IgD-negative memory B cell (primary cell): ENCODE measurements at regions not wholly inside any gene's neighbourhood (a gene's known extent, or its start where the extent isn't known, plus 50 kb on each side); places are given as distances from the start of the nearest gene placed in this dataset.
"Not testable (repeated sequence)": the region's sequence is repeated elsewhere in the genome, so short reads cannot be mapped to it uniquely, and the experiment has no call there.

ENCODE experiments used
- H3K27ac Mint-ChIP-seq, 3 donors: one replicate each; pipeline ENCODE4 v1.8.0; 2020 to 2022; ENCODE audit warnings: mild to moderate bottlenecking in 3 of 3, mixed read lengths in 3 of 3, moderate library complexity in 1 of 3
- H3K27me3 Mint-ChIP-seq: one replicate; pipeline ENCODE4 v1.8.0; 2021; ENCODE audit warnings: mixed read lengths
- H3K36me3 Mint-ChIP-seq: one replicate; pipeline ENCODE4 v1.8.0; 2020; ENCODE audit warnings: mild to moderate bottlenecking, mixed read lengths
- H3K4me1 Mint-ChIP-seq, 3 donors: one replicate each; pipeline ENCODE4 v1.8.0; 2020 to 2022; ENCODE audit warnings: mixed read lengths in 3 of 3, mild to moderate bottlenecking in 1 of 3
- H3K4me3 Mint-ChIP-seq, 4 donors: one replicate each; pipeline ENCODE4 v1.8.0; 2020 to 2022; ENCODE audit warnings: mild to moderate bottlenecking in 4 of 4, mixed read lengths in 4 of 4, moderate library complexity in 3 of 4
- H3K9me3 Mint-ChIP-seq, 3 donors: one replicate each; pipeline ENCODE4 v1.8.0; 2020 to 2021; ENCODE audit warnings: mixed read lengths in 3 of 3, mild to moderate bottlenecking in 1 of 3

DNA sequence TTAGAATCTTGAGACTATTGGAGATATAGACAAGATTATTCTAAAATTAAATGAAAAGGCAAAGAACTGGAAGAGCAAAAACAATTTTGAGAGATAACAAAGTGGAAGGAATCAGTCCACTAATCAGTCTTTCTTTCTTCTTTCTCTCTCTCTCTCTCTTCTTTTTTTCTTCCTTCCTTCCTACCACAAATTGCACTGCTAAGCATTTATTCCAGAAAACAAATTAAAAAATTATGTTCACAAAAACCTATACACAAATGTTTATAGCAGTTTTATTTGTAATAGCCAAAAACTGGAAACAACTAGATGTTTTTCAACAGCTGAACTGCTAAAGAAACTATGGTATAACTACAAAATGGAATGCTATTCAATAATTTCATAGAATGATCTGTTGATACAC, 291.9 kb upstream of the FTMT start:
- Mint-ChIP-seq H3K27ac (no peak overlapping the region), H3K9me3 (peaks cover 0 to 2% (median 1%) of the 10 kb centered on the region in 3 donors), H3K4me1 (no peaks in the 10 kb centered on the region), H3K4me3 (no peak overlapping the region), H3K27me3 (no peaks in the 10 kb centered on the region), H3K36me3 (no peaks in the 10 kb centered on the region)

DNA sequence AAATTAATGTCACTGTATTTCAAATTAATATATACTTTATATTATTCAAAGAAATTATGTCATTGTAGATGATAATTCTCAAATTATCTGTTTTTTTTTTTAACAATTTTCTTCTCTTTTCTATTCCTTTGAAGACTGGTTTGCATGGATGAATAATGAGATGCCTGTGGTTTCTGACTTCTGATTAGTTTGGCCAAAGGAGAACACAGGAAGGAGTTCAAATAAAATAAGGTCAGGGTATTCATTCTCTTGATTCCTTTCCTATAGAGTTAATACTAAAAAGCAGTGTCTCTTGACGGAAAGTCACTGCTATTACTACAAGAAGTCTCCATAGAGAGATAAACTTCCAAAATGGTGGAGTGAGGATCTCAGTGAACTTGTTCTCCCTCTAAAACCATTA, 279.6 kb upstream of the FTMT start:
- Mint-ChIP-seq H3K4me3 (no peak overlapping the region), H3K36me3 (no peaks in the 10 kb centered on the region), H3K27me3 (no peaks in the 10 kb centered on the region), H3K9me3 (peaks cover 0 to 9% (median 3%) of the 10 kb centered on the region in 3 donors), H3K27ac (no peak overlapping the region), H3K4me1 (no peaks in the 10 kb centered on the region)

DNA sequence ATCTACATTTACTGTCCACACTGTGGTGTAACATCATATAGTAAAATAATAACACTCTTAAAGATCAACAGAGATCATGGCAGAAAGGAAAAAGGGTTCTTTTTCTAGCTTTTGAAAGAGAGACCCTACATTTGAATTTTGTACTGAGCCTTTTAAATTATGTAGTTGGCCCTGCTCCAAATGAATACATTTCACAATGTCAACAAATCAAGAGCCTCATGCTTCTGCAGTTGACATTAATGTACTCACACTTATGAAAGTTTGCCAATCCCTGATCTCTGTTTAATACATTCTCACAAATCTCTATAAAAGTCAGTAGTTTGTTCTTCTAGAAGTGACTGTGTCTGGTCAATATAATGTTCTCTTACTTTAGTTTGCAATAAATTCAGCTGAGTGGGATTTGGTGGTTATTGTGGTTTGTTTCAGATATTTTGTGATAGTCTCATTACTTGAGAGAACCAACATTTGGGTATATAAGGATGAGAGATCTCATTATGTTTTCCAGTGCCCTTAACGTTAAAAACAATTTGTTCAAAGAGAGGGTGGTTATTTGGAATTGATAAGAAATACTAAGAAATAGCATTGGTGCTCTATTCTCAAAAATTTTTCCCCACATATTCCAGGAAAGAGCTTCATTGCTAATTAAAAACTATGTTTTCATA, 277.8 kb upstream of the FTMT start:
- no peak overlapping the region for H3K4me3 Mint-ChIP-seq

DNA sequence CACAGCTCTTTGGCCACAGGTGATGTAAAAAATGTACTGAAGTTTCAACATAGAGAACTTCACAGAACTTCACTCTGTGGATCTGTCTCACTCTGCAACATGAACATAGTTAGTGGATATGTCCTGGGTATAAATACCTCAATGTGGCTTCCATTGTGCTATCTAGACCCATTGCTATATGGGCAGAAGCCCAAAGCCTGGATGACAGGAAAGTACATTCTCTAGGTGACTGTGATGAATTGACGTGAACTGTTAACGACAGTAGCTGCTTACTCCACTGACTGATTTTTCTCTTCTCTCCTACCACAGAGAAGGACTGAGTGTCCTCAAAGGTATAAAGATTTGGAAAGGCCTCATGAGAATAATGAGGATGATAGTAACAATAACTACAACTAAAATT, 270.1 kb upstream of the FTMT start:
- Mint-ChIP-seq H3K4me1 (no peaks in the 10 kb centered on the region), H3K27me3 (no peaks in the 10 kb centered on the region)

More for the DNA sequence above, 277.8 kb upstream of the FTMT start:
- Mint-ChIP-seq H3K9me3 (peaks cover 0 to 12% (median 3%) of the 10 kb centered on the region in 3 donors), H3K36me3 (no peaks in the 10 kb centered on the region), H3K27me3 (no peaks in the 10 kb centered on the region), H3K27ac (no peak overlapping the region), H3K4me1 (no peaks in the 10 kb centered on the region)

GRCh38 chr5:121596882-121597281, 254.8 kb upstream of the FTMT start:
- Mint-ChIP-seq H3K27me3 (no peaks in the 10 kb centered on the region), H3K36me3 (no peaks in the 10 kb centered on the region), H3K9me3 (peaks cover 3 to 9% (median 6%) of the 10 kb centered on the region in 3 donors)

More for the DNA sequence above, 270.1 kb upstream of the FTMT start:
- H3K4me3 Mint-ChIP-seq: no peak overlapping the region
- no peaks in the 10 kb centered on the region for H3K36me3 Mint-ChIP-seq
- no peak overlapping the region for H3K27ac Mint-ChIP-seq
- H3K9me3 Mint-ChIP-seq: peaks cover 0 to 11% (median 2%) of the 10 kb centered on the region in 3 donors

DNA sequence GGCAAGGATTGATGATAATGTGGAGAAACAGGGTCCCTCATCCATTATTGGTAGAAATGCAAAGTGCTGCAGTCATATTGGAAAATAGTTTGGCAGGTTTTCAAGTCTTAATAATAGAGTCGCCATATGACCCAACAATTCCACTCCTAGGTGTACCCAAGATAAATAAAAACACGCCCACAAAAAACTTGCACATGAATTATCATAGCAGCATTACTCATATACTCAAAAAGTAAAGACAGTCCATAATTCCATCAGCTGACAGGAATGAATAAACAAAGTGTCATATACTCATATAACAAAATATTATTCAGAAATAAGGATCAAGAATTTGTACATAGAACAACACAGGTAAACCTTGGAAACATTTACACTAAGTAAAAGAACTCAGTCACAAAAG, 242.9 kb upstream of the FTMT start:
- H3K4me1 Mint-ChIP-seq: no peaks in the 10 kb centered on the region
- no peak overlapping the region for H3K27ac Mint-ChIP-seq
- no peaks in the 10 kb centered on the region for H3K36me3 Mint-ChIP-seq
- H3K9me3 Mint-ChIP-seq: peaks cover 0 to 3% (median 0%) of the 10 kb centered on the region in 3 donors
- H3K27me3 Mint-ChIP-seq: no peaks in the 10 kb centered on the region
- H3K4me3 Mint-ChIP-seq: no peak overlapping the region

More at GRCh38 chr5:121596882-121597281, 254.8 kb upstream of the FTMT start:
- Mint-ChIP-seq H3K4me3 (no peak overlapping the region), H3K4me1 (no peaks in the 10 kb centered on the region), H3K27ac (no peak overlapping the region)

- H3K36me3 Mint-ChIP-seq: no peaks in the 10 kb centered on the region
- no peaks in the 10 kb centered on the region for H3K4me1 Mint-ChIP-seq
- no peaks in the 10 kb centered on the region for H3K9me3 Mint-ChIP-seq
- H3K4me3 Mint-ChIP-seq: no peak overlapping the region
- H3K27me3 Mint-ChIP-seq: no peaks in the 10 kb centered on the region
- H3K27ac Mint-ChIP-seq: no peak overlapping the region
These were observed 227.6 kb upstream of the FTMT start for GRCh38 chr5:121624035-121624434.

- H3K27ac Mint-ChIP-seq: no peak overlapping the region
- H3K36me3 Mint-ChIP-seq: no peaks in the 10 kb centered on the region
- no peak overlapping the region for H3K4me3 Mint-ChIP-seq
- H3K9me3 Mint-ChIP-seq: peaks cover 0 to 3% (median 0%) of the 10 kb centered on the region in 3 donors
- no peaks in the 10 kb centered on the region for H3K27me3 Mint-ChIP-seq
- H3K4me1 Mint-ChIP-seq: no peaks in the 10 kb centered on the region
These were observed 222.9 kb upstream of the FTMT start for GRCh38 chr5:121628783-121629182.

GRCh38 chr5:121630402-121630801, 221.3 kb upstream of the FTMT start:
- Mint-ChIP-seq H3K4me1 (no peaks in the 10 kb centered on the region), H3K27me3 (no peaks in the 10 kb centered on the region), H3K36me3 (no peaks in the 10 kb centered on the region), H3K9me3 (peaks cover 0 to 3% (median 0%) of the 10 kb centered on the region in 3 donors), H3K27ac (no peak overlapping the region), H3K4me3 (no peak overlapping the region)

GRCh38 chr5:121634946-121635345, 216.7 kb upstream of the FTMT start:
- Mint-ChIP-seq H3K4me1 (no peaks in the 10 kb centered on the region), H3K27ac (no peak overlapping the region)

DNA sequence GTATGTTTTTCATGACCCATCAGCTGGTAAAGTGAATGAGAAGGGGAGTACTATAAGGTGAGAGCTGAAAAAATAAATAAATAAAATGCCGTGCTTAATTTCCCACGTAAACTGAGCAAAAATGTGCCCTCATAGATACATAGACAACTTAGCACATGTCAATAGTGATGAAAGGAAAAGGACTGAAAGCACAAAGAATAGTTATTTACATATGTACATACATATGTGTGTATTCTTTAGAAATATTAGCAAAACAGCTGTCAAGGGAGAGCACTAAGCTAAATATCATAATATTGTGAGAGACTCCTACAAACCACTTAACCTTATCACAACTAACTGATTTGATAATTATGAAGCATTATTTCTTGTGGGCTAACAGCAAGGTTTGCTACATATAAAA, 213.6 kb upstream of the FTMT start:
- no peak overlapping the region for H3K27ac Mint-ChIP-seq
- H3K9me3 Mint-ChIP-seq: peaks cover 0 to 3% (median 2%) of the 10 kb centered on the region in 3 donors
- no peaks in the 10 kb centered on the region for H3K27me3 Mint-ChIP-seq
- no peaks in the 10 kb centered on the region for H3K4me1 Mint-ChIP-seq
- no peaks in the 10 kb centered on the region for H3K36me3 Mint-ChIP-seq
- no peak overlapping the region for H3K4me3 Mint-ChIP-seq

More at GRCh38 chr5:121634946-121635345, 216.7 kb upstream of the FTMT start:
- Mint-ChIP-seq H3K9me3 (peaks cover 0 to 3% (median 0%) of the 10 kb centered on the region in 3 donors), H3K4me3 (no peak overlapping the region), H3K27me3 (no peaks in the 10 kb centered on the region), H3K36me3 (no peaks in the 10 kb centered on the region)

DNA sequence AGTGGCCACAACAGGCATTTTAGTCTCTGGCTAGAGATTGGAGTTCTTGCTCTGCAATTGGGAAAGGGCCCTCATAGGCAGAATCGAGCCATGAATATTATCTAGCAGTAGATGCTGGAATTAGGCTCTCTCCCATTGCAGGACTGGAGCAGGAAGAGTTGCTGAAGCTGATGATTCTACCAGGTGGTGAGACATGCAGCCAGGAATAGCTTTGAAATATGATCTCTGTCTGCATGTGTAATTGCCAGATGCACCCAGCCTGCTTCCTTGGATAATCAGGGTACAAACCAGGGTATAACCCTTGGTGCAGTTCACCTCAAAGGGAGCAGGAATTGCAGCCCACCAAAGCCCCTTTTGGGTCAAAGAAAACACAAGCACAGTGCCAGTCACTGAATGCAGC, 211.4 kb upstream of the FTMT start:
- Mint-ChIP-seq H3K36me3 (no peaks in the 10 kb centered on the region), H3K9me3 (peaks cover 0 to 11% (median 6%) of the 10 kb centered on the region in 3 donors), H3K27me3 (no peaks in the 10 kb centered on the region)

GRCh38 chr5:121658221-121658620, 193.5 kb upstream of the FTMT start:
- no peak overlapping the region for H3K4me3 Mint-ChIP-seq
- no peaks in the 10 kb centered on the region for H3K27me3 Mint-ChIP-seq
- peaks cover 0 to 1% (median 0%) of the 10 kb centered on the region in 3 donors for H3K4me1 Mint-ChIP-seq
- no peaks in the 10 kb centered on the region for H3K36me3 Mint-ChIP-seq
- peaks cover 0 to 10% (median 4%) of the 10 kb centered on the region in 3 donors for H3K9me3 Mint-ChIP-seq
- no peak overlapping the region for H3K27ac Mint-ChIP-seq

More for the DNA sequence above, 211.4 kb upstream of the FTMT start:
- H3K4me1 Mint-ChIP-seq: no peaks in the 10 kb centered on the region
- H3K4me3 Mint-ChIP-seq: no peak overlapping the region
- H3K27ac Mint-ChIP-seq: no peak overlapping the region

GRCh38 chr5:121660142-121660541, 191.5 kb upstream of the FTMT start:
- no peaks in the 10 kb centered on the region for H3K27me3 Mint-ChIP-seq
- H3K9me3 Mint-ChIP-seq: peaks cover 0 to 10% (median 8%) of the 10 kb centered on the region in 3 donors
- H3K36me3 Mint-ChIP-seq: no peaks in the 10 kb centered on the region
- peaks cover 0 to 1% (median 0%) of the 10 kb centered on the region in 3 donors for H3K4me1 Mint-ChIP-seq
- H3K4me3 Mint-ChIP-seq: no peak overlapping the region
- no peak overlapping the region for H3K27ac Mint-ChIP-seq

- not testable (repeated sequence) for H3K27me3 Mint-ChIP-seq, H3K36me3 Mint-ChIP-seq, H3K27ac Mint-ChIP-seq, H3K4me1 Mint-ChIP-seq, H3K4me3 Mint-ChIP-seq
- H3K9me3 Mint-ChIP-seq: peaks cover 0 to 17% (median 6%) of the 10 kb centered on the region in 3 donors
These were observed 186.1 kb upstream of the FTMT start for GRCh38 chr5:121665542-121665941.

DNA sequence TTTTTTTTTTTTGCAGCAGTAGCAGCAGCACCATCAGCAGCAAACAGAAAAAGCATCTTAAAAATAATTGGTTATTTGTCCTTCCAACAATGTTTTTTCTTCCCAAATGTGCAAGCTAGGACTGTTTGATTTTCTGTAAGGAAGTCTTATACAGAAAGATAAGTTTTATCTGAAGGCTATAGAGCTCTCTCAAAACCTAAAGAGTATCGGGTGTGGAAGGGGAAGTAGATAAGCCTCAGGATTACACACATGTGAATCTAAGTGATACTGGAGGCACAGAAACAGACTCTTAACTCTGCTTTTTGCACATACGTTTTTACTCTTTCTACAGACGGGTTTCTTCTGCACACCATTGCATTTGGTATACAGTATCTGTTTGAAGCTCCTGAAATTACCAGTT, 184.4 kb upstream of the FTMT start:
- H3K27me3 Mint-ChIP-seq: no peaks in the 10 kb centered on the region
- peaks cover 3 to 17% (median 3%) of the 10 kb centered on the region in 3 donors for H3K9me3 Mint-ChIP-seq
- H3K4me1 Mint-ChIP-seq: no peaks in the 10 kb centered on the region
- H3K27ac Mint-ChIP-seq: no peak overlapping the region
- H3K36me3 Mint-ChIP-seq: no peaks in the 10 kb centered on the region
- no peak overlapping the region for H3K4me3 Mint-ChIP-seq
